Liver (tissue), 3 donors: ENCODE measurements at regions not wholly inside any gene's neighbourhood (a gene's known extent, or its start where the extent isn't known, plus 50 kb on each side); places are given as distances from the start of the nearest gene placed in this dataset.
"Not testable (repeated sequence)": the region's sequence is repeated elsewhere in the genome, so short reads cannot be mapped to it uniquely, and the experiment has no call there.

Source experiments
- RAD21 ChIP-seq, 2 donors: IDR thresholded peaks; 2 replicates each; pipeline ENCODE4 v1.6.1; 2016; ENCODE audit warnings: antibody characterized with exemption in 2 of 2, mild to moderate bottlenecking in 2 of 2
- TF ChIP-seq, protein P1 (sequence below): fragments of 150-350 bp; IDR thresholded peaks from 2 replicates; pipeline ENCODE4 v1.5.1; 2017; ENCODE audit warnings: improper control_type of control experiment, low read depth, low read length; ENCODE audit not compliant: missing input control
- donor health status: healthy.
- donor health status: healthy.

- TF ChIP-seq, protein P1, sequence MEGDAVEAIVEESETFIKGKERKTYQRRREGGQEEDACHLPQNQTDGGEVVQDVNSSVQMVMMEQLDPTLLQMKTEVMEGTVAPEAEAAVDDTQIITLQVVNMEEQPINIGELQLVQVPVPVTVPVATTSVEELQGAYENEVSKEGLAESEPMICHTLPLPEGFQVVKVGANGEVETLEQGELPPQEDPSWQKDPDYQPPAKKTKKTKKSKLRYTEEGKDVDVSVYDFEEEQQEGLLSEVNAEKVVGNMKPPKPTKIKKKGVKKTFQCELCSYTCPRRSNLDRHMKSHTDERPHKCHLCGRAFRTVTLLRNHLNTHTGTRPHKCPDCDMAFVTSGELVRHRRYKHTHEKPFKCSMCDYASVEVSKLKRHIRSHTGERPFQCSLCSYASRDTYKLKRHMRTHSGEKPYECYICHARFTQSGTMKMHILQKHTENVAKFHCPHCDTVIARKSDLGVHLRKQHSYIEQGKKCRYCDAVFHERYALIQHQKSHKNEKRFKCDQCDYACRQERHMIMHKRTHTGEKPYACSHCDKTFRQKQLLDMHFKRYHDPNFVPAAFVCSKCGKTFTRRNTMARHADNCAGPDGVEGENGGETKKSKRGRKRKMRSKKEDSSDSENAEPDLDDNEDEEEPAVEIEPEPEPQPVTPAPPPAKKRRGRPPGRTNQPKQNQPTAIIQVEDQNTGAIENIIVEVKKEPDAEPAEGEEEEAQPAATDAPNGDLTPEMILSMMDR = not testable (repeated sequence)
- TF ChIP-seq RAD21 (IDR thresholded peaks at IDR 0.05) = not testable (repeated sequence)
Measured at GRCh38 chr12:131227641-131228040, 273.9 kb downstream of the ADGRD1 start.
